Stimulated activated effector memory CD8-positive, alpha-beta T cell treated with anti-CD3 and anti-CD28 coated beads, Interleukin-12 subunit alpha, Interleukin-12 subunit beta, amount 100 ng/mL, for 72 hours (primary cell): ENCODE measurements at regions not wholly inside any gene's neighbourhood (a gene's known extent, or its start where the extent isn't known, plus 50 kb on each side); places are given as distances from the start of the nearest gene placed in this dataset.
"Not testable (repeated sequence)": the region's sequence is repeated elsewhere in the genome, so short reads cannot be mapped to it uniquely, and the experiment has no call there.

Experiments
- ATAC-seq: fragments of 150-1000 bp; cut with Tn5 transposase; 2 replicates; pipeline ENCODE4 v1.10.0; 2021
- DNase-seq, 2 donors: peaks; one replicate each; pipeline ENCODE4 v3.0.0; 2021 to 2022; ENCODE audit warnings: low spot score in 2 of 2
- H3K27ac Mint-ChIP-seq: one replicate; pipeline ENCODE4 v1.8.0; 2022; ENCODE audit warnings: mild to moderate bottlenecking, mixed read lengths
- H3K36me3 Mint-ChIP-seq: one replicate; pipeline ENCODE4 v1.8.0; 2022; ENCODE audit warnings: mild to moderate bottlenecking, mixed read lengths
- H3K4me1 Mint-ChIP-seq: one replicate; pipeline ENCODE4 v1.8.0; 2022; ENCODE audit warnings: mixed read lengths
- H3K4me3 Mint-ChIP-seq: one replicate; pipeline ENCODE4 v1.8.0; 2022; ENCODE audit warnings: mild to moderate bottlenecking, mixed read lengths
- H3K9me3 Mint-ChIP-seq: one replicate; pipeline ENCODE4 v1.8.0; 2022; ENCODE audit warnings: mixed read lengths

GRCh38 chr4:67355806-67356205 is 189.5 kb downstream of the CENPC start:
- Mint-ChIP-seq H3K4me1 (no peaks in the 10 kb centered on the region), H3K27ac (no peak overlapping the region), H3K36me3 (no peaks in the 10 kb centered on the region), H3K9me3 (peaks cover 2% of the 10 kb centered on the region), H3K4me3 (no peak overlapping the region)
- no peak for ATAC-seq
- DNase-seq: no peak

DNA sequence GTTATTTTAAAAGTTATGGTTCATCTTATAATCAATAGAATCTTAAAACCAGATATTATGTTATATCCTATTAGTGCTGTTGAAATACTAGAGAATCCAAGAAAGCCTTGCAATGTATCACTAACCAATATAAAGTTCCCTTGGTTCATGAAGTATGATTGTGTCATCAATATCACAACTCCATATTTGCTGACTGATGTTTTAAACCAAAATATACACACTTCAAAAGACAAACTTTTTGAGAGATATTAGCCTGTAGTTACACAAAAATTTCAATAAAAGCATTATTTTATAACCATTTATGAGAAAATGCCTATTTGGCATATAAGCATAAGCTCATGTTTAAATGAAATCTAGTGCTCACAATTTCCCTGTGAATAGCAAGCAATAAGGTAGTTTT is 198.6 kb downstream of the CENPC start:
- Mint-ChIP-seq H3K4me3 (no peak overlapping the region), H3K27ac (no peak overlapping the region), H3K4me1 (no peaks in the 10 kb centered on the region), H3K36me3 (no peaks in the 10 kb centered on the region), H3K9me3 (no peaks in the 10 kb centered on the region)
- no peak for DNase-seq
- ATAC-seq: no peak

- Mint-ChIP-seq H3K36me3 (no peaks in the 10 kb centered on the region), H3K4me3 (no peak overlapping the region), H3K9me3 (no peaks in the 10 kb centered on the region), H3K27ac (no peak overlapping the region), H3K4me1 (no peaks in the 10 kb centered on the region)
- no peak for ATAC-seq
- DNase-seq: no peak
These were observed 200.5 kb downstream of the CENPC start for GRCh38 chr4:67344594-67345380.

DNA sequence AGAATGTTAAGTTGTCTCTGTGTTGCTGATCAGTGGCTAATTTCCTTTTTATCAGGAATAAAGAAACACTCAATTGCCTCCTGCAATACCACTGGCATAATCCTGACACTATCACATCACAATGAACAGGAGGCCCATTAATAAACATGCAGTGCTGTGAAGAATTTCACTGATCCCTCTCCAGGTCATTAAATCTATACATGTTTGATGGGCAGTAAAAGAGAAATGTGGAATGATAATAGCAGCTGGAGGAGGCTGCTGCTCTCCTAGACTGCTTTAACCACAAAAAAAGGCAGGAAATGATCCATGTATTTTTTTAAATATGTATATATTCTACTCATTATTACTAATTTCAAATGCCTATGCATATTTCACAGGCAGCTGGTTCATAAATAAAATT is 202.1 kb downstream of the CENPC start:
- H3K27ac Mint-ChIP-seq: no peak overlapping the region
- ATAC-seq: no peak
- no peaks in the 10 kb centered on the region for H3K36me3 Mint-ChIP-seq
- no peaks in the 10 kb centered on the region for H3K4me1 Mint-ChIP-seq
- H3K4me3 Mint-ChIP-seq: no peak overlapping the region
- no peak for DNase-seq
- H3K9me3 Mint-ChIP-seq: no peaks in the 10 kb centered on the region

DNA sequence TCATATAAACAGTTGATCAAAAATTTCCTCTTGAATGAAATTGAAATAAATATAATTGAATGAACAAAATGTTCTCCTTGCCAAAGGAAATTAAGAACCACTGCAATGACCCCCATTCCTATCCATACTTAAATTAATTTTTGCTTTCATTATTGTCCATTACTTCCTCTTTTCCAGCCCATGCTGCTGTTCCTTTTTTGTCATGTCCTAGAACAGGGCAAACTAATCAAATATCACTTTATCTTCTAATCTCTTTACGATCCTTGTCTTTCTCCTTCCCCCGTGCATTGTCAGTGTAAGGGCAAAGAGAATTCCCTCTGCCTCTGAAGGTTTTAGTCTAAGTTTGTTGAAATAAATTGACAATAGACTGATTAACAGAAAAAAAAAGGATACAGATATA is 203.0 kb downstream of the CENPC start:
- H3K4me1 Mint-ChIP-seq: no peaks in the 10 kb centered on the region
- DNase-seq (no peak), ATAC-seq (no peak)
- H3K9me3 Mint-ChIP-seq: no peaks in the 10 kb centered on the region
- H3K36me3 Mint-ChIP-seq: no peaks in the 10 kb centered on the region
- no peak overlapping the region for H3K4me3 Mint-ChIP-seq
- H3K27ac Mint-ChIP-seq: no peak overlapping the region

DNA sequence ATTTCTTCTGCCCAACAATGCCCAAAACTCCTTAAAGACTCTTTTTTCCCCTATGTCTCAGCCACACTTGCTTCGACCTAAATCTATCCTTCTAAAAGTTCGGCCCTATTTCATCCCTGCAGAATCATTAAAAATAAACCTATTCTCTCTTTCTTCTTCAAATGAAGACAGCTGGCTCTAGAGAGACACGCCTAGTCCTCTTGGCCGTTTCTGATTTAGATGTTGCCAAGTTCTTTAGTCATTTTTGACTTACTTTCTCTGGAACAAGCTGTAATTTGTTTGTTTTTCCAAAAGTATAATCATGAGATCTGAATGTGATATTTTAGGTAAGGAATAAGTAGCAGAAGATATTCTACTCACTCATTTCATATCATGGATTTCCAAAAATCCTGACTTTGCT is 211.6 kb downstream of the CENPC start:
- no peak overlapping the region for H3K27ac Mint-ChIP-seq
- H3K4me1 Mint-ChIP-seq: no peaks in the 10 kb centered on the region
- no peak for DNase-seq
- no peak overlapping the region for H3K4me3 Mint-ChIP-seq
- H3K9me3 Mint-ChIP-seq: no peaks in the 10 kb centered on the region
- no peak for ATAC-seq
- no peaks in the 10 kb centered on the region for H3K36me3 Mint-ChIP-seq

DNA sequence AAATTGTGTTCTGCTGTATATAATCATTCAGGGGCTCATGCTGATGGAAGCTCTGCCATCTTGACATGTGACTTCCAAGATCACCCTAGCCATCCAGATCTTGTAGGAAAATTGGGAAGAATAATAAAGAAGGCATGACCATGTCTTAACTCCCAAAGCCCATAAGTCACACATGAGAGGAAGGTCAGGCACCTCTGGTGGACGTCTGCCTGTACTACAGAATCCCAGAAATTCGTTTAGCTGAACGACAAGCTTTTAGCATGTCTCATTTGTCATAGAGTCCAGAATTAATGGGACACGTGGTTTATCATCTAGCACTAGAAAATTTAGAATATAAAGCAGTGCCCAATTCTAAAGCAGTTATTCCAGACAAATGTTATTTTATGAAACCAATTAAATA is 212.7 kb downstream of the CENPC start:
- no peak for DNase-seq
- Mint-ChIP-seq H3K4me3 (no peak overlapping the region), H3K4me1 (no peaks in the 10 kb centered on the region), H3K27ac (no peak overlapping the region), H3K9me3 (no peaks in the 10 kb centered on the region), H3K36me3 (no peaks in the 10 kb centered on the region)
- no peak for ATAC-seq

- DNase-seq (no peak), ATAC-seq (no peak)
- Mint-ChIP-seq H3K27ac (no peak overlapping the region), H3K4me3 (no peak overlapping the region), H3K36me3 (no peaks in the 10 kb centered on the region), H3K4me1 (no peaks in the 10 kb centered on the region), H3K9me3 (no peaks in the 10 kb centered on the region)
These were observed 216.9 kb downstream of the CENPC start for GRCh38 chr4:67328393-67328792.

GRCh38 chr4:67328018-67328278 is 217.4 kb downstream of the CENPC start:
- Mint-ChIP-seq H3K4me3 (no peak overlapping the region), H3K4me1 (no peaks in the 10 kb centered on the region), H3K27ac (no peak overlapping the region), H3K9me3 (no peaks in the 10 kb centered on the region), H3K36me3 (no peaks in the 10 kb centered on the region)
- no peak for DNase-seq
- no peak for ATAC-seq

DNA sequence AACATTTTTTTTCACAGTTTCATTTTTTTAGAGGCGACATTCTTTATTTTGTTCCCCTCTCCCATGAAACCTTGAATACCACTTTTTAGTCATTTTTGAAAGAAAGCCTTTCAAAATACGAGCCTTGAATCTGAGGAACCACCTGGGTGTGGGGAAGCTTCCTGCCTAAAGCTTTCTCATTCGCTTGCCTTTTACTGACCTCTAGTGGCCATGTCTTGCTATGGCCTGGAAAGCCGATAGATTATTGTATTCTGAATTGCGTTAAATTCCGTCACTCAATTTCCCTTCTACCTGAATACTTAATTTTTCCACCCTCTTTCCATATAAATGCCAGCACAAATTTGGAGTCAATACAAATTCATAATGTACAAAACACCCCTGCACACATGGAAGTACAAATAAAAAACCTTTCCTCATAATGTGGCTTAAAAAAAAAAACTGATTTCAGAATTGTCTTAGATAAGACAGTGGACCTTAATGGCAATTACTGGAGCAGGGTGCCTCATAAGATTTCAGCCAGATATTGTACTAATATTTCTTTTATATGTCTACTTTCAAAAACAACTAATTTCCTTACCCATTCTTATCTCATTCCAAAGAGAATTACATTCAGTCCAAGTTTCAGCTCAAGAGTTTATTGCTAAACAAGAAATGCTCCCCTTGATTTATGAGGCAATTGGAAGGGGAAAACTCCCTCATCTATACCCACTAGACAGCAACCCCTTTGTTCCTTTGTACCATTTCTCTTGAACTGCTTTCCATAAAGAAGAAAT is 217.9 kb downstream of the CENPC start:
- Mint-ChIP-seq H3K36me3 (no peaks in the 10 kb centered on the region), H3K4me1 (no peaks in the 10 kb centered on the region), H3K4me3 (no peak overlapping the region), H3K9me3 (no peaks in the 10 kb centered on the region), H3K27ac (no peak overlapping the region)
- DNase-seq (peak; percentile 11 to 50), ATAC-seq (peak; percentile 61)

GRCh38 chr4:67325791-67326190 is 219.5 kb downstream of the CENPC start:
- Mint-ChIP-seq H3K27ac (no peak overlapping the region), H3K4me1 (no peaks in the 10 kb centered on the region), H3K36me3 (no peaks in the 10 kb centered on the region), H3K4me3 (no peak overlapping the region), H3K9me3 (no peaks in the 10 kb centered on the region)
- DNase-seq (no peak), ATAC-seq (no peak)

- no peak for DNase-seq
- ATAC-seq: no peak
- Mint-ChIP-seq H3K4me3 (no peak overlapping the region), H3K27ac (no peak overlapping the region), H3K9me3 (no peaks in the 10 kb centered on the region), H3K36me3 (no peaks in the 10 kb centered on the region), H3K4me1 (no peaks in the 10 kb centered on the region)
These were observed 224.7 kb downstream of the CENPC start for GRCh38 chr4:67320645-67321044.

- not testable (repeated sequence) for ATAC-seq, H3K27ac Mint-ChIP-seq, DNase-seq, H3K4me3 Mint-ChIP-seq, H3K4me1 Mint-ChIP-seq, H3K36me3 Mint-ChIP-seq, H3K9me3 Mint-ChIP-seq
These were observed 225.7 kb downstream of the CENPC start for GRCh38 chr4:67319607-67320006.

GRCh38 chr4:67300497-67301185 is 244.7 kb downstream of the CENPC start:
- ATAC-seq, H3K27ac Mint-ChIP-seq, H3K4me1 Mint-ChIP-seq, H3K36me3 Mint-ChIP-seq, H3K9me3 Mint-ChIP-seq, H3K4me3 Mint-ChIP-seq, DNase-seq: not testable (repeated sequence)

DNA sequence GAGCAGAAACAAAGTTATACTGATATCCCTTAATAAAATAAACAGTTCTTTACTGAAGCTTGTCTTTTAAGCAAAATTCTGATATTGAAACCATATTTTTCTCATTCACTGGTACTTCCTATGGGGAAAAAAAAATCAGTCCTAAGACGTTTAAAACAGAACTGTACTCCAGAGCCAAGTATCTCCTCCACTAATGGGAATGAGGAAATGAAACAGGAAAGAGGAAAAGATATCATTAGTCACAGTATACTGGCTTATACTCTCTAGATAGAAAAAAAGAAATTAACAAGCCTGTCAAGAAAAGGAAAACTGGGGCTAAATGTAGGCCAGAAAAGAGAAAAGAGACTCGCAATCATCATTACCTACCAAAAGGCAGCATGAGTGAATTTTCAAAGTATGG is 252.7 kb downstream of the CENPC start:
- no peaks in the 10 kb centered on the region for H3K36me3 Mint-ChIP-seq
- H3K4me1 Mint-ChIP-seq: no peaks in the 10 kb centered on the region
- ATAC-seq (no peak), DNase-seq (no peak)
- H3K4me3 Mint-ChIP-seq: no peak overlapping the region
- H3K9me3 Mint-ChIP-seq: peaks cover 1% of the 10 kb centered on the region
- H3K27ac Mint-ChIP-seq: no peak overlapping the region

GRCh38 chr4:67292045-67292444 is 253.3 kb downstream of the CENPC start:
- H3K9me3 Mint-ChIP-seq: no peaks in the 10 kb centered on the region

More at GRCh38 chr4:67292045-67292444, 253.3 kb downstream of the CENPC start:
- Mint-ChIP-seq H3K4me3 (no peak overlapping the region), H3K4me1 (no peaks in the 10 kb centered on the region), H3K36me3 (no peaks in the 10 kb centered on the region), H3K27ac (no peak overlapping the region)
- DNase-seq (no peak), ATAC-seq (no peak)
